Urinary bladder (tissue), 3 donors: ENCODE measurements at regions not wholly inside any gene's neighbourhood (a gene's known extent, or its start where the extent isn't known, plus 50 kb on each side); places are given as distances from the start of the nearest gene placed in this dataset.

Source experiments
- DNase-seq: peaks from one replicate; pipeline ENCODE4 v3.0.0-alpha.2; 2015; ENCODE audit errors: extremely low spot score
- H3K27ac ChIP-seq: one replicate; pipeline ENCODE4 v1.5.1; 2013; ENCODE audit warnings: low read depth, mild to moderate bottlenecking, moderate library complexity
- H3K36me3 ChIP-seq: one replicate; pipeline ENCODE4 v1.6.1; 2013; ENCODE audit warnings: mild to moderate bottlenecking, moderate library complexity; ENCODE audit not compliant: insufficient read depth
- H3K4me1 ChIP-seq: one replicate; pipeline ENCODE4 v1.6.1; 2013; ENCODE audit warnings: mild to moderate bottlenecking, moderate library complexity; ENCODE audit not compliant: insufficient read depth
- H3K4me3 ChIP-seq: one replicate; pipeline ENCODE4 v1.5.1; 2013; ENCODE audit warnings: low read depth, low read length
- WGBS: extraction: QIAGEN DNeasy Blood & Tissue Kit; methylation state at CpG from one replicate; pipeline ENCODE4 v1.1.7; 2013; 5-methylcytosine and 5-hydroxymethylcytosine counted together
- donor health status: healthy with polysubstance abuse.
- donor health status: healthy.

DNA sequence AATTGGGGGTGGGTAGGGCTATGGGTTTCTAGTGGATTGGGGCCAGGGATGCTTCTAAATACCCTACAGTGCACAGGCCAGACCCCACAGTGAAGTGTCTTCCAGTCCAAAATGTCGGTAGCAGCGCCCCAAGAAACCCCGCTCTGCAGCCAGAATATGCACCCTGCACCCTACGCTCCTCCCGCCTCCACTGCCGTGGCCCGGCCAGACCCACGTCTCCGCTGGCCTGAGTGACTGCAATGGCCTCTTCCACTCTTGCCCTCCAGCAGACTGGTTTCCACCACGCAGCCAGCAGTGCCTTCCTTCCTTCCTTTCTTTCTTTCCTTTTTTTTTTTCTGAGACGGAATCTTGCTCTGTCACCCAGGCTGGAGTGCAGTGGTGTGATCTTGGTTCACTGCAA is 91.4 kb upstream of the TAF1B start:
- Histone ChIP-seq H3K36me3 (no peaks in the 10 kb centered on the region), H3K27ac (no peak overlapping the region), H3K4me3 (no peak overlapping the region), H3K4me1 (no peaks in the 10 kb centered on the region)
- DNase-seq: no peak
- 97% methylated on average over 11 of the region's 11 CpGs for WGBS

DNA sequence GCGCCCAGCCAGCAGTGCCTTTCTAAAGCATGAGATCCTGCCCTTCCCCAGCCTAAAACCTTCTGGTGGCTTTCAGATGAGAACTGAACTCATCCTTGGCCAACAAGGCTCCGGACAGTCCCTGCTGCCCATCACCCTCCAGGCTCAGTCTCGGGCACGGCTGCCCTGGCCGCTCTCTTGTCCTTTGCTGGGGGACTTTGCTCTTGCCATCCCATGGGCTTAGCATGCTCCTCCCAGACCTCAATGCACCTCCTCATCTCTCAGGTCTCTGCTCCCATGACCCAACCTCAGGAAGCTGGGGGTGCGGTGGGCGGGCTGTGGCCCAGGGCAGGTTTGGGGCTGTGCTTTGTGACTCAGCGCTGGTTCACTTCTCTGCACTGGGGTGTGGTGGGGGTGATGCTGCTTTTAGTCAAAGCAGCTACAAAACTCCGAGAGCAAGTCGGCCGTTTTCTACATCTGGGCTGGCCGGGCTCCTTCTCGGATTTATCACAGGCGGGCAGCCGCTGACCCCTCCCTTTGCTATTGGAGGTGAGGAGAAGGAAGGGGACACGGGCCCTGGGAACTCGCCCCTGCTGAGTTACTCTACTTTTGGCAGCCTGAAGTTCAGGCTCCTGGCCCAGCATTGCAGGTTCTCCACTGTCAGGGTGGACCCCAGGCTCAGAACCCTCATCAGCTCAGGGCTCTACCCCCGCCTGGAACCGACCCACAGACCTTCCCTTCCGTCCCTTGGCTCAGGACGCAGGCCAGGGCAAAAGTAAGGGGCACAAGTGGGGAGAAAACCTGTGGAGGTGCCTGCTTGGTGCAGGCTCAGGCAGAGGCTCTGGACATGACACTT is 90.6 kb upstream of the TAF1B start:
- no peaks in the 10 kb centered on the region for H3K4me1 ChIP-seq
- H3K36me3 ChIP-seq: no peaks in the 10 kb centered on the region
- no peak overlapping the region for H3K4me3 ChIP-seq
- no peak for DNase-seq
- no peak overlapping the region for H3K27ac ChIP-seq
- 70% methylated on average over 21 of the region's 21 CpGs for WGBS

DNA sequence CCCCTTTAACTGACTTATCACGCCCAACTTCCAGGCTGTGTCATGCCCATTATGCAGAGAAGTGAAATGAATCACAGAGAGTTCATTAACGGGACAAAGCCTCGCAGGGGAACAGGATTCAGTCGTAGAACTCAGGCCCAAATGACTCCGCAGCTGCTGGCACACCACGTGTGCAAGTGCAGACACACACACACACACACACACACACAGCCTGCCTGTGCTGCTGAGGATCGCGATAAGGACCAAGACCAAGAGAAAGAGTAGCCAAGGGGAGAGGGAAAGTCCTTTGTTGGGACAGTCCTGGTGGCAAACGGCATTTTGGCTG is 90.0 kb upstream of the TAF1B start:
- Histone ChIP-seq H3K4me3 (no peak overlapping the region), H3K4me1 (no peaks in the 10 kb centered on the region), H3K36me3 (no peaks in the 10 kb centered on the region), H3K27ac (no peak overlapping the region)
- WGBS: 21% methylated on average over 9 of the region's 9 CpGs
- no peak for DNase-seq

DNA sequence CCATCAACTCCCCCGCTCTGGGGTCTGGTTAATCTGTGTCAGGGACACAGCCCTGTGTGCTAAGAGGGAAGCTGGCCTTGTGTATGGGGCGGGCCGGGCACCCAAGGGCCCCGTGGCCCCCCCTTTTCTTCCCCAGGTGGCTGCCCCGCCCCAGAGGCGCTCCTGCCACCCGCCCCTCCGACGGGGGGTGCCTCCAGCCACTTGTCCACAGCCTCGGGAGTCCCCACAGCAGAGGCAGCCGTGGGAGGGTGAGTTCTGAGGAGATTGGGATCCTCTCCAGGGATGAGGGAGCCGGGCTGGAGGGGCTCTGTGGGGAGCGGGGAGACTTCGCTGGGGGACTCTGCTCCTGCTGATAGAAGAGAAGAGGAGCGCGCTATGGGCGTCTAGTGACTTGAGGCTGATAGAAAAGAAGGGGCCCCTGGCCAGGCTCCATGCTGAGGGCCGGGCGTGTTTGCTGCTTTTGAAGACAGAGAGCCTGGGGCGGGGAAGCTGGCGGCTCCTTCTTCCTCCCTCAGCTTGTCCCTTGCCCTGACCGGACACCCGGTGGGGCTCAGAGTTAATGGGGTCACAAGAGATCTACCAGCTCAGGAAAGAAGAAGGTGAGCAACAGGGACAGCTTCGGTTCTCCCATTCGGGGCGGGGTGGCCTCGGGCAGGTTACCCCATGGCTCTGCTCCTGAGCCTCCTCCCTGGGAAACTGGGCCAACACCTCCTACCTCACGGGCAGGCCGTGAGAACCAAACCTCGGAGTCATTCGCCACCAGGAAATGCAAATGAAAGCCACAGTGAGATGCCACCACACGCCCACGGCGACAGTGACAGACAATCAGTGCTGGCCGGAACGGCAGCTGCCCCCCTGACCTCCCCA is 89.4 kb upstream of the TAF1B start:
- Histone ChIP-seq H3K4me1 (no peaks in the 10 kb centered on the region), H3K27ac (no peak overlapping the region), H3K4me3 (no peak overlapping the region), H3K36me3 (no peaks in the 10 kb centered on the region)
- DNase-seq: no peak
- 63% methylated on average over 36 of the region's 36 CpGs for WGBS

DNA sequence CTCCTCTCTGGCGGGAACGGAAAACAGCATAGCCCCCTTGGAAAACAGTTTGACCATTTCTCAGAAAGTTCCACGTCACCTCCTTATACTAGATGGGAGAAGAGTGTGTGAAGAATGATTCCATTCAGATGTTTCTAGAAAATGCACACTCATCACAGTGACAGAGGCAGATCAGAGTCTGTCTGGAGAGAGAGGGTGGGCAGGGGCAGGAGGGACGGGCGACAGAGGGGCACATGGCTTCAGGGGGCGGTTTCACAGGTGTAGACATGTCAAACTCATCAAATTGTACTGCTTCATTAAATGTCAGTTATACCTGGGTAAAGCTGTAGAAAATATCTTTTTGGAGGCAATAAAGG is 88.8 kb upstream of the TAF1B start:
- no peaks in the 10 kb centered on the region for H3K36me3 ChIP-seq
- no peaks in the 10 kb centered on the region for H3K4me1 ChIP-seq
- no peak for DNase-seq
- H3K27ac ChIP-seq: no peak overlapping the region
- WGBS: 83% methylated on average over 6 of the region's 6 CpGs
- H3K4me3 ChIP-seq: no peak overlapping the region

DNA sequence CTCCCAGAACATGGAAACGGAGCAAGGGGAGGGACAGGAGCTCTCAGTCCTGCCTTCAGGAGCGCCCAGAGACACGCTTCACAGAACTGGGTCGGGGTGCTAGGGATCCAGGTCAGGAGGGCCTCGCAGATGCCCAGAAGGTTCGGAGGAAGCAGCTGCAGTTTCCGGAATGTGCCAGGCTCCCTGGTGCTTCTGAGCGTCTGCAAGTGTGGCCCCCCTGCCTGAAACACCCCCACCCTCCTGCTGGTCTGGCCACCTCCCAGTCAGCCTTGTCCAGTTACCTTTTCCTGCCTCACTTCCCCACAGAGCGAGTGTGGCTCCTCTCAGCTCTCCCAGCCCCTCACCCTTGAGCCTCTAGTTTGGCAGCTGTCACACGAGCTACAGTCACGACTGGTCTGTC is 88.3 kb upstream of the TAF1B start:
- Histone ChIP-seq H3K27ac (no peak overlapping the region), H3K4me3 (no peak overlapping the region), H3K36me3 (no peaks in the 10 kb centered on the region), H3K4me1 (no peaks in the 10 kb centered on the region)
- WGBS: 83% methylated on average over 11 of the region's 11 CpGs
- DNase-seq: no peak

DNA sequence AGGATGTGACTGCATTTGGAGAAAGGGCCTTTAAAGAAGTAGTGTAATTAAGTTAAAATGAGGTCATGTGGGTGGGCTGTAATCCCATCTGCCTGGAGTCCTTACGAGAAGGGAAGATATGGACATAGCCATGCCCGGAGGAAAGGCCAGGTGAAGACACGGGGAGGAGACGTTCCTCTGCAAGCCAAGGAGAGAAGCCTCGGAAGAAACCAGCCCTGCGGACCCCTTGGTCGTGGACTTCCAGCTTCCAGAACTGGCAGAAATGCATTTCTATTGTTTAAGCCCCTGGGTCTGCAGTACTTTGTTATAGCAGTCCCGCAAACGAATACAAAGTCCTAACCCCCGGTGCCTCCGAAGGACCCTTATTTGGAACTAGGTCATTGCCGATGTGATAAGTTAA is 87.6 kb upstream of the TAF1B start:
- no peak overlapping the region for H3K4me3 ChIP-seq
- WGBS: 96% methylated on average over 12 of the region's 12 CpGs
- no peak for DNase-seq
- H3K36me3 ChIP-seq: no peaks in the 10 kb centered on the region
- no peak overlapping the region for H3K27ac ChIP-seq
- H3K4me1 ChIP-seq: no peaks in the 10 kb centered on the region

DNA sequence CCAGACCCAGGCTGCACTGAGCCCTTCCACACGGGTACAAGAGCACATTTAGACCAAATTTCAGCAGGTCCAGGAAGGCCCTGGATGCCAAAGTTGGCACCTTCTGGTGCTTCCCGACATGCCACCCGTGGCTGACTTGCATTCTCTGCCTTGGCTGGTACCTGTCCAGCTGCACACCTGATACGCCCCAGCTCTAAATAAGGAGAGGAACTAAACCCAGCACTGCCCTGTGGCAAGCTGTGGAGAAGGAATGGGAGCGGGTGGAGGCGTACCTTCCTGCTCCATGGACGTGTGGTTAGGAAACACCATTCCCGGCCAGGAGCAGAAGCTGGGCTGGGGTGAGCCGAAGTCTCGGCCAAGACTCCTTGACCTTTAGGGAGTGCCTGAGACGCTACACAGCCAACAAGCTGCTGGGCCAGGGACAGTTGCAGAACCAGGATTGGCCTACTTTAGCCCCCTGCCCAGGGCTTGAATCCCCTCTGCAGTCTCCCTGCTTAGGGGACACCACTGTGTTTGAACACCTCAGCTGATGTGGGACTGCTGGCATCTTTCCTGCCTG is 86.5 kb upstream of the TAF1B start:
- WGBS: 90% methylated on average over 11 of the region's 11 CpGs
- Histone ChIP-seq H3K4me3 (no peak overlapping the region), H3K27ac (no peak overlapping the region), H3K36me3 (no peaks in the 10 kb centered on the region), H3K4me1 (no peaks in the 10 kb centered on the region)
- DNase-seq: no peak

DNA sequence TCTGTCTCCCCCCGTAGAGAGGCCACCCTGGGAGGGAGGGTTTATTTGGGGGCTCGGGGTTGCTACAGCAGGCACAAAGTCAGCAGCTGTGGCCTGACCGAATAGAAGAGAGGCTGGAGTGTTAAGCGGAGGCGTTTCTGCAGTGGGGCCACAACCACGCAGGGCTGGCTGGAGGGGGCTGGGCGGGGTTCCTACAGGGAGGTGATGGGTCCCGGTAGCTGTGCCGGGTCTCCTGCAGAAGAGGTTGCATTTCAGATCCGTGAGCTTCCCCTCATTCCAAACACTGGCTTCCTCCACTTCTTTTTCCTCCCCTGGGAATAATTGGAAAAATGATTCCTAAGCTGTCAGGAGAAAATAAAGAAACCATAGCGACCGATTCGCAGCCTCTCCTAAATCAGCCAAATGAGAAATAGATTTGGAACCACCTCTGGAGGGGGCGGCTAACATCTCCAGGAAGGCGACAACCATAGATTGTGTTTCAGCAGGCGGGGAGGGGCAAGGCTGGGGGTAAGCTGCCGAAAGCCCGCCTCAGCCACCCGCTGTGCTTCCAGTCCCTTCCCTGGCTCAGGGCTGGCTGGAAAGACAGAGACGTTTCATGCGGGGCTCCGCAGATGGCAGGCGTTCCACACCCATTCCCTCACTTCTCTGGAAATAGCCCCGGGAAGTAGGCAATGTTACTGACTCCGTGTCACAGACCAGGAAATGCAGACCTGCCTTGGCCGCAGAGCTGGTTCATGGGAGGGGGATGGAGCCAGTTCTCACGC is 85.6 kb upstream of the TAF1B start:
- Histone ChIP-seq H3K4me1 (no peaks in the 10 kb centered on the region), H3K4me3 (peak overlapping the region; percentile 14), H3K36me3 (no peaks in the 10 kb centered on the region), H3K27ac (no peak overlapping the region)
- WGBS: 12% methylated on average over 27 of the region's 27 CpGs
- no peak for DNase-seq

DNA sequence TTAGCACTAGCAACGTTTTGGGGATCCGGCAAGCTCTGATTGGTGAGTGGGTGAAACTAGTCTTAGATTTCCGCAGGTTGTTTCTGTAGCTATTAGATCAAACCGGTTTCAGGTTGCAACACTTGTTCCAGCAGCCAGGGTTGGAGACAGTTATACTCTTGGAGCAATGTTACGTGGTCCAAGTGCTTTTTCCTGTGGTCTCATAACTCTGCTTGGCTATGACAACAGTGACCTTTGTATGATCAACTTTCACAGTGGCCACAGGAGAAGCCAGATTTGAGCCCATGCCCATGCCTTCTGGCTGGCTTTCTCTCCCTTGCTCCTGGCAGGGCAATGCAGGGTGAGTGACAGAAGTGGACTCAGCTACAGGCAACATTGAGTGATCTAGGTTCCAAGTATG is 84.5 kb upstream of the TAF1B start:
- DNase-seq: no peak
- WGBS: 74% methylated on average over 5 of the region's 5 CpGs
- Histone ChIP-seq H3K4me1 (no peaks in the 10 kb centered on the region), H3K27ac (no peak overlapping the region), H3K4me3 (no peak overlapping the region), H3K36me3 (no peaks in the 10 kb centered on the region)

DNA sequence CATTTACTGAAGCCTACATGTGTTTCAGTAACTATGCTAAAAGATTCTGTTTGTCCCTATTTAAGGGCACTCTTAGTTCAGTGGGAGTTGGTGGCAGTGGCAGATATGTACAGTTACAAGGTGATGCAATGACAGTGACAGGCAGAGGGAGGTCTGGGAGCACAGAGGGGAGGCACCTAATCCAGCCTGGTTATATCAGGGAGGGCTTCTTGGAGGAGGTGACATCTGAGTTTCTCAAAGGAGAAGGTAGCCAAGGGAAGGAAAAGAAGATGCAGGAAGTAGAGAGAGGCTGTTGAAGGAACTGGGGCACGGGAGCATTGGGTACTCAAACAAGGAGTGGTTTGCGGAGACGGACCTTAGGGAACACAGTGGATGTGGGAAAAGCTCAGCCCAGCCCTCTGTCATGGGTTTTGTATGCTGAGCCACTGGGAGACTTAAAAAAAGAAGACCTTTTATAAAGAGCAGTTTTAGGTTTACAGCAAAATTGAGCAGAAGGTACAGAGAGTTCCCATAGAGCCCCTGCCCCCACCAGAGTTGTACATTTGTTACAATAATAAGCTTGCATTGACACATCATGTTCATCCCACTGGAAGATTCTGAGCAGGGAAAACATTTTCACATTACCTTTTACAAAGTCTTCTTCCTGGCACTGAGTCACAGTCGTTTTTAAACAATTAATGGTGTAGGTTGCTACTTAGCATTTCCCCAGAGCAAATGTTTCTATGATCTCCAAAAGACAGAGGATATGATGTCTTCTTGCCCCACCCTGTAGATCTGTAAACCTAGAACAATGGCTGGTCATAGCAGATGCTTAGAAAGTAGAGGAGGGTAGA is 83.0 kb upstream of the TAF1B start:
- Histone ChIP-seq H3K36me3 (no peaks in the 10 kb centered on the region), H3K27ac (no peak overlapping the region), H3K4me3 (no peak overlapping the region), H3K4me1 (no peaks in the 10 kb centered on the region)
- WGBS: 78% methylated on average over 4 of the region's 4 CpGs
- no peak for DNase-seq

DNA sequence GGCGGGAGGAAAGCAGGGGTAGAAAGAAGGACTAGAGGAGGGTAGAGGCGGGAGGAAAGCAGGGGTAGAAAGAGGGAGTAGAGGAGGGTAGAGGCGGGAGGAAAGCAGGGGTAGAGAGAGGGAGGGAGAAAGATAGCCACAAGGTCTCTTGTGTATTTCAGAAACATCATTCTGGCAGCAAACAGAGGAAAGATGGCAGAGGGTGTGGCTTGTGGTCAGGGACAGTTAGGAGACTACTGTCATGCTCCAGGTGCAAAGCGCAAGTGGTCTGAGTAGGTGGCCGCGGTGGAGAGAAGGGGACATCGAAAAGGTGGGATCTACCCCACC is 82.4 kb upstream of the TAF1B start:
- H3K4me3 ChIP-seq: no peak overlapping the region
- WGBS: 90% methylated on average over 7 of the region's 7 CpGs
- no peaks in the 10 kb centered on the region for H3K36me3 ChIP-seq
- H3K27ac ChIP-seq: no peak overlapping the region
- DNase-seq: no peak
- no peaks in the 10 kb centered on the region for H3K4me1 ChIP-seq

DNA sequence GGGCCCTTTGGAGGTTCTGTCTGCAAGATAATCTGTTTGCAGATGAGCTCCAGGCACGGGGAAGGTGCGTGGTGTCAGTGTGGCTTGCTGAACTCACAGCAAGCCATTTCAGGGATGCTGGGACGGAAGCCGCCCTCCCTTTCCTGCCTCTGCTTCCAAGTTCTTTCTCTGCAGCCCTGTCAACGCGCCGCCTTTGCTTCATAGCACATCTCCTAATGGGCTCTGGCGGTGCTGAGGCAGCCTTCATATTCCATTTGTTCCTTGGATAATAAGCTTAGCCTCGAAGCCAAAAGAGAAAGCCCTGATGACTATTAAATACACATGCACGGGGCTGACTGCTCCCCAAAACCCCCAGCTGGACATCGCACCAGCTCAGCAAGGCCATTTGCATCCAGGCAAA is 81.7 kb upstream of the TAF1B start:
- no peak for DNase-seq
- Histone ChIP-seq H3K4me3 (no peak overlapping the region), H3K36me3 (no peaks in the 10 kb centered on the region), H3K4me1 (no peaks in the 10 kb centered on the region), H3K27ac (no peak overlapping the region)
- WGBS: 74% methylated on average over 11 of the region's 11 CpGs
